ENCODE measurements at regions not wholly inside any gene's neighbourhood (a gene's known extent, or its start where the extent isn't known, plus 50 kb on each side); places are given as distances from the start of the nearest gene placed in this dataset.

GRCh38 chr4:1572521-1572920 lies 111.6 kb downstream of the FAM53A start:
- no peak for DNase-seq

- DNase-seq, result no peak
Observed at GRCh38 chr4:1572010-1572385, 112.1 kb downstream of the FAM53A start.

- no peak for DNase-seq
Observed at GRCh38 chr4:1571165-1572009, 112.7 kb downstream of the FAM53A start.

- no peak for DNase-seq
Observed at GRCh38 chr4:1570291-1571164, 113.6 kb downstream of the FAM53A start.

- DNase-seq, result no peak
Observed at GRCh38 chr4:1569461-1570151, 114.5 kb downstream of the FAM53A start.

- DNase-seq, result no peak
Observed at GRCh38 chr4:1568855-1569460, 115.2 kb downstream of the FAM53A start.

GRCh38 chr4:1567808-1568581 lies 116.1 kb downstream of the FAM53A start:
- no peak for DNase-seq

- no peak for DNase-seq
Observed at GRCh38 chr4:1567519-1567807, 116.7 kb downstream of the FAM53A start.

GRCh38 chr4:1566838-1567518 lies 117.1 kb downstream of the FAM53A start:
- DNase-seq, result no peak

- DNase-seq, result peak; percentile 28
Observed at GRCh38 chr4:1566301-1566837, 117.7 kb downstream of the FAM53A start.

GRCh38 chr4:1565598-1566295 lies 118.4 kb downstream of the FAM53A start:
- no peak for DNase-seq

GRCh38 chr4:1564535-1565375 lies 119.4 kb downstream of the FAM53A start:
- DNase-seq, result no peak

- DNase-seq, result no peak
Observed at GRCh38 chr4:1563768-1564485, 120.2 kb downstream of the FAM53A start.

- DNase-seq, result no peak
Observed at GRCh38 chr4:1563241-1563640, 120.9 kb downstream of the FAM53A start.

GRCh38 chr4:1562771-1563170 lies 121.3 kb downstream of the FAM53A start:
- no peak for DNase-seq

GRCh38 chr4:1562371-1562770 lies 121.7 kb downstream of the FAM53A start:
- no peak for DNase-seq

- DNase-seq, result no peak
Observed at GRCh38 chr4:1561286-1561990, 122.7 kb downstream of the FAM53A start.

- DNase-seq, result no peak
Observed at GRCh38 chr4:1559896-1560650, 124.0 kb downstream of the FAM53A start.
